HUES6 (cell line): ENCODE measurements at regions not wholly inside any gene's neighbourhood (a gene's known extent, or its start where the extent isn't known, plus 50 kb on each side); places are given as distances from the start of the nearest gene placed in this dataset.

Experiments used
- H3K27ac ChIP-seq: 2 replicates; pipeline ENCODE4 v1.7.0; 2013; ENCODE audit warnings: low read depth, mild to moderate bottlenecking, low read length, inconsistent platforms
- H3K27me3 ChIP-seq: 2 replicates; pipeline ENCODE4 v1.6.1; 2013; ENCODE audit warnings: low read length; ENCODE audit not compliant: control insufficient read depth, insufficient read depth
- H3K36me3 ChIP-seq: 2 replicates; pipeline ENCODE4 v1.6.1; 2013; ENCODE audit warnings: low read length; ENCODE audit not compliant: control insufficient read depth, insufficient read depth
- H3K4me1 ChIP-seq: 2 replicates; pipeline ENCODE4 v1.6.1; 2013; ENCODE audit warnings: low read length; ENCODE audit not compliant: control insufficient read depth, insufficient read depth
- H3K4me3 ChIP-seq: 2 replicates; pipeline ENCODE4 v1.5.1; 2013; ENCODE audit warnings: low read depth, low read length
- H3K9ac ChIP-seq: one replicate; pipeline ENCODE4 v1.6.1; 2013; ENCODE audit warnings: mild to moderate bottlenecking, low read length
- H3K9me3 ChIP-seq: 2 replicates; pipeline ENCODE4 v1.6.1; 2013; ENCODE audit warnings: low read depth, low read length; ENCODE audit not compliant: control insufficient read depth, insufficient read depth

DNA sequence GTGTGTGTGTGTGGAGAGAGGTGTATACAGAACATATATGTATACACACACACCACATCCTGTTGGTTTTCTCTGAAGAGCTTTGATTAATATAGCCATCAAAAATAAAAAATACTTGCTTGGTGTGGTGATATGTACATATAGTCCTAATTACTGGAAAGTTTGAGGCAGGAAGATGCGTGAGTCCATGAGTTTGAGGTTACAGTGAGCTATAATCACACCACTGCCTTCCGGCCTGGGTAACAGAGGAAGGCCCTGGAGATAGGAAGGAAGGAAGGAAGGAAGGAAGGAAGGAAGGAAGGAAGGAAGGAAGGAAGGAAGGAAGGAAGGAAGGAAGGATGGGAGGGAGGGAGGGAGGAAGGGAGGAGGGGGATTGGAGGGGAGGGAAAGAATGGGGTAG, 360.4 kb upstream of the CPEB2 start:
- H3K4me1 ChIP-seq: no peaks in the 10 kb centered on the region
- H3K27me3 ChIP-seq: no peaks in the 10 kb centered on the region
- no peaks in the 10 kb centered on the region for H3K9me3 ChIP-seq
- no peak overlapping the region for H3K4me3 ChIP-seq
- no peaks in the 10 kb centered on the region for H3K36me3 ChIP-seq
- no peak overlapping the region for H3K9ac ChIP-seq
- no peak overlapping the region for H3K27ac ChIP-seq

DNA sequence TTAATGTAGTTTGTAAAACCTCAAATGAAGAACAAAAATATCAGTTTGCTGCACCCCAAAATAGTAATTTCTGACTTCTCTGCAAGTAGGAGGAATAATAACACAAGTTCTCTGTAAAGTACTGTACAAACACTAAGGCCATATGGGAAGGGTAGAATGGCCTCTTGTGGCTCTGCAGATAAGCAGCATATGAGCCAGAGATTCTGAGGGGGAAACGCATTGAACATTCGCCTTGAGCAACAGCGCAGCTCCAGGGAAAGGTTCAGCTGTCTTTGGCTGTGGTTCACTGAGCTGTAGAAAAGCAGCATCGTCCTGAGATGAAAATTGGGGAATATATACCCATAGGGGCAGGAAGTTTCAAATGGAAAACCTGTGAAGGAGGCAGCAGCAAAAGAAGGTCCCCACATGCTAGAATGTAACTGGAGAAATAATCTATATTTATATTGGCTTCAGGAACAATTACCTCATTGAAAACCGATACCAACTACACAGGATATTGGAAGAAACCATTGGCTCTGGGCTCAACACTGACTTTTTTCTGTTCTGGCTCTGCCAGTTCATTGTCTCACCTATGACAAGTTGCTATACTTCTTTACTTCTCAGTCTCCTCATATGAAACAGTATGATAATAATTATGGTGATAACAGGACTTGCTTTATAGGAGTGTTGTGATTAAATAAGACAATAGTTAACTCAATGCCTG, 357.6 kb upstream of the CPEB2 start:
- Histone ChIP-seq H3K4me1 (no peaks in the 10 kb centered on the region), H3K9ac (no peak overlapping the region), H3K9me3 (no peaks in the 10 kb centered on the region), H3K36me3 (no peaks in the 10 kb centered on the region), H3K27me3 (no peaks in the 10 kb centered on the region), H3K27ac (no peak overlapping the region), H3K4me3 (no peak overlapping the region)

DNA sequence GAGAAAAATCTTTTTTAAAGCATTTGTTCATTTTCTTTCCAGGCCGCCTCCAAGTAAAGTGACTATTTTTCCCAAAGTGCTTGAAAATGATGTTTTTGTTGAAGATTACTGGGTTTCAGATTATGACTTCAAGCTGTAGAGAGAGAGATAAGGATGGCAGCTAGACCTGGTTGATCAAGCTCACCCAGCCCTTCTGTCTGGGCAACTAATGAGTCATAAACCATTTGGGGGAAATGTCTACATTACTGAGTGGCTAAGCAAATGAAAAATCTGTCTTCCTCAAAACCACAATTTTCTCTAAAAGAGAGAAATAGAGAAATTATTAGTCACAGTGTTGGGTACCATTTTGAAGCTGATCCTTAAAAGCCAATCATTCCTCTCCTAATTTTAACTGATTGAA, 355.4 kb upstream of the CPEB2 start:
- Histone ChIP-seq H3K36me3 (no peaks in the 10 kb centered on the region), H3K4me3 (no peak overlapping the region), H3K9ac (no peak overlapping the region), H3K4me1 (no peaks in the 10 kb centered on the region), H3K9me3 (no peaks in the 10 kb centered on the region), H3K27ac (no peak overlapping the region), H3K27me3 (no peaks in the 10 kb centered on the region)

DNA sequence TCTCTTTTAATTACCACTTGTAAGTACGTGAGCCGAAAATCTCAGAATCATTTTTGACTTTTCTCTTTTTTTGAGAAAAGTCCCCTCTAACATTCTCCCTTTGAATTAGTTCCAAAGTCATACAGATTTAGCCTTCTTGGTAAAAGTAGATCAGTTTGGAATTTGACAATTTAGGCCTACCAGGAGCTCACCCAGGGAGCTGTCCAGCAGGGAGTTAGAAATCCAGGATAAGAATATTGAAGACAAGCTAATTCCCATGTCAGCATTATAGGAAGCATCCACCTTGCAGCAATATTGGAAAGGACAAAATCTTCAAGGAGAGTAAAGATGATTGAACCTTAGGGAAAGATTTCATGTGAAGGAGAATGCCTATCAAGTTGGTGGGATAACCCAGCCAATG, 352.2 kb upstream of the CPEB2 start:
- Histone ChIP-seq H3K27me3 (no peaks in the 10 kb centered on the region), H3K36me3 (no peaks in the 10 kb centered on the region), H3K9ac (no peak overlapping the region), H3K9me3 (peaks cover 7% of the 10 kb centered on the region; the same call in 1 of the 2 replicates), H3K27ac (no peak overlapping the region), H3K4me1 (no peaks in the 10 kb centered on the region), H3K4me3 (no peak overlapping the region)

DNA sequence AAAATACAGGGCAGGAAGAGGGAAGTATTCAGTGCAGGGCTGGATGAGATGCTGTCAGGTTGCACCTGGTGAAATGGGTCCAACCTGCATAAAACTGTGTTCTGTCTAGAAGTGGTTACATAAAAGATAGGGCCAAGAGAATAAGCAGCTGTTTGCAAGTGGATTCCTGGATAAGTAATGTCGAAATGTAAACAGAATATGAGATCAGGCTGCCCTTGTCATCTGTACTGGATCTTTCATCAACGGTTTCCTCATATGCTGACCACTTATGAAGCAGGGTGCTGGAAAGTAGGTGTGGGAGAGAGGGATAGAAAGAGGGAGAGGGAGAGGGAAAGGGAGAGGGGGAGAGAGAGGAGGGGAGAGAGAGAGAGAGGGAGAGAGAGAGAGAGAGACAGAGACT, 349.8 kb upstream of the CPEB2 start:
- Histone ChIP-seq H3K9me3 (peaks cover 7% of the 10 kb centered on the region; the same call in 1 of the 2 replicates), H3K36me3 (no peaks in the 10 kb centered on the region), H3K4me3 (no peak overlapping the region), H3K27ac (no peak overlapping the region), H3K27me3 (no peaks in the 10 kb centered on the region), H3K4me1 (no peaks in the 10 kb centered on the region), H3K9ac (no peak overlapping the region)

DNA sequence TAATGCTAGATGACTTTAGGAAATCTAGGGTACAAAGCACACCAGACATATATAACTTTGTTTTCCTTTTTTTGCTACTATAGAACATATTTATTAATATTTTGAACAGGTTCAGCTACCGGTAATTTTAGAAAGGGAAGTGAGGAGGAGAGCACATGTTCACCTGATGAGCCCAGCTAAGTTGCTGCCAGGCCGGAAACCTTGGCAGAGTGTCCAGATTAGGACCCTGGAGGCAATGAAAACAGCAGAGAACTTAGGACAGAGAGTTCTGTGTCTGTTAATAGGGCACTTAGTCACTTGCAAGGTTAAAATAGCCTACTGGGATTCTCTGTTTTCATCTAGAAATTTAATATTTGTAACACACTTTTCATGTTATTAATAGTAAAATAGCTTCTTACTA, 348.9 kb upstream of the CPEB2 start:
- Histone ChIP-seq H3K27ac (no peak overlapping the region), H3K27me3 (no peaks in the 10 kb centered on the region), H3K9ac (no peak overlapping the region), H3K9me3 (peaks cover 7% of the 10 kb centered on the region; the same call in 1 of the 2 replicates), H3K4me3 (no peak overlapping the region), H3K36me3 (no peaks in the 10 kb centered on the region), H3K4me1 (no peaks in the 10 kb centered on the region)

DNA sequence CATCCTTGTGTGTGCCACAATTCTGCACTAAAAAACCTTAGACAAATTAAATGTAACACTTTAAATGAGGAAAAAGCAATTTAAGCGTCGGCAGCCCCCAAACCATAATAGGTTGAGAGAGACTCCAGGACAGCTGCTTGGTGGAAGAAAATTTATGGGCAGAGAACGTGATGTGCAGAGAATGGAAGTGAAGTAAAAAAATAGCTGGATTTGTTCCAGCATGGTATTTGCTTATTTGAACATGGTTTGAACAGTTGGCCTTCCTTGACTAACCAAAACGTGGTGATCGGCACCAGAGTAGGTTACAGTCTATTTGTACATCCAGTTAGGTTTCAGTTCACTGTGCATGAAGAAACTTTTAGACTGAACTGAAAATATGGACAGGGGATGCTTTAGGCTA, 343.0 kb upstream of the CPEB2 start:
- Histone ChIP-seq H3K4me1 (no peaks in the 10 kb centered on the region), H3K27ac (no peak overlapping the region), H3K36me3 (no peaks in the 10 kb centered on the region), H3K9ac (no peak overlapping the region), H3K27me3 (no peaks in the 10 kb centered on the region), H3K9me3 (peaks cover 2% of the 10 kb centered on the region; the same call in 1 of the 2 replicates), H3K4me3 (no peak overlapping the region)

DNA sequence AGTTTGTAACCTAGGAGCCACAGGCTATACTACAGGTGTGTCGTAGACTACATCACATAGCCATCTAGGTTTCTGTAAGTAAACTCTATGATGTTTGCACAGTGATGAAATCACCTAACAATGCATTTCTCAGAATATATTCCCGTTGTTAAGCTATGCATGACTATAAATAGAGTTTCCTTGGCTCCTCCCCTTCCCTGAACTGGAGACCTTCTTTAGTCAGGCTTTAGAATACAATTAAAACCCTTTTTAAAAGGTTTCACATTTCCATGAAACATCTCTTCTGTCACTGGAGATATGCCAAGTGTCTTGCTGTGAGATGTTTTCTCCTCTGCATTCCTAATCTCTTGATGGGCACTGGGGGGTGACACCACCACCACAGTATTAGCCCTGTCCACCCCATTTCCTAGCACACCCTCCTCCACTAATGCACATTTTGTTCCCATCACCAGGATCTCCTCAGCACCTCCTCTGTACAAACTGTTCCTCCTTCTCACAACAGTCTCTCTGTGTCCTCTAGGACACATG, 334.6 kb upstream of the CPEB2 start:
- H3K27ac ChIP-seq: no peak overlapping the region
- no peak overlapping the region for H3K9ac ChIP-seq
- H3K9me3 ChIP-seq: peaks cover 10% of the 10 kb centered on the region; the same call in 1 of the 2 replicates
- H3K27me3 ChIP-seq: no peaks in the 10 kb centered on the region
- H3K4me3 ChIP-seq: no peak overlapping the region
- H3K36me3 ChIP-seq: no peaks in the 10 kb centered on the region
- H3K4me1 ChIP-seq: no peaks in the 10 kb centered on the region

DNA sequence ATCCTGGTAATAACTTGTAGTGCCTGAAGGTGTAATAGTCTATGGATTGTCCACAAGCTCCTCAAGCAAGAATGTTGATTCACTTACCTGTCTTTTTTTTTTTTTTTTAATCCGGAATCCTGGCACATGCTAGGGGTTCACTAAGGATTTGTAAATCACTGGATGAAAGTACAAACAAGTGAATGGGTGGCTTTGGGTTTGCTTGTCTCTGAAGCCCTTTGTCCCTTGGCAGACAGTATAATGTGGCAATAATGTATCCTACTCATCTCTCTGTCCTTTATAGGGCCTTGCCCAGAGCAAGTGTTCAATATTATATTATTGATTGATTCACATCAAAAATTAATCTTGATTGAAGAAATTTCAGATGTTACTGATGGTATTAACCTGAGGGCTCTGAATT, 334.0 kb upstream of the CPEB2 start:
- no peak overlapping the region for H3K4me3 ChIP-seq
- no peaks in the 10 kb centered on the region for H3K36me3 ChIP-seq
- H3K27me3 ChIP-seq: no peaks in the 10 kb centered on the region
- no peak overlapping the region for H3K9ac ChIP-seq
- H3K27ac ChIP-seq: no peak overlapping the region
- no peaks in the 10 kb centered on the region for H3K4me1 ChIP-seq
- H3K9me3 ChIP-seq: peaks cover 10% of the 10 kb centered on the region; the same call in 1 of the 2 replicates

DNA sequence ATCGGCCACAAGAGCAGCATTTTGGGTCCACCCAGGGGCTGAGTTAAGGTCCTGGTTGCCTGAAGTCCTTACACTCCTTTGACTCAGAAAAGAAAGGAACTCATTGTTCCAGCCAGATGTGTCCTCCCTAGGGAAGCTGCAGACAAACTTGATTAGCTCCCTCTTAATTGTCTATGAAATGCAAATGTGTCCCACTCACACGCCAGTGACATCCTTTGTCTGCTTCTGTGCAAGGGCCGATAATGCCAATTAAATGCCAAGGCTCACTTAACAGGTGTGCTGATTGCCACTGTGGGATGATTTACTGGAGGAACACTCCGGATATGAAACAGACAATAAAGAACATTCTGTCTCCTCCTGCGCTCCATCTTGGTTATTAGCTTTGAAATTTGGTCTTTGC, 332.9 kb upstream of the CPEB2 start:
- Histone ChIP-seq H3K9ac (no peak overlapping the region), H3K27me3 (no peaks in the 10 kb centered on the region), H3K4me1 (no peaks in the 10 kb centered on the region), H3K4me3 (no peak overlapping the region), H3K36me3 (no peaks in the 10 kb centered on the region), H3K27ac (no peak overlapping the region), H3K9me3 (peaks cover 10% of the 10 kb centered on the region; the same call in 1 of the 2 replicates)

DNA sequence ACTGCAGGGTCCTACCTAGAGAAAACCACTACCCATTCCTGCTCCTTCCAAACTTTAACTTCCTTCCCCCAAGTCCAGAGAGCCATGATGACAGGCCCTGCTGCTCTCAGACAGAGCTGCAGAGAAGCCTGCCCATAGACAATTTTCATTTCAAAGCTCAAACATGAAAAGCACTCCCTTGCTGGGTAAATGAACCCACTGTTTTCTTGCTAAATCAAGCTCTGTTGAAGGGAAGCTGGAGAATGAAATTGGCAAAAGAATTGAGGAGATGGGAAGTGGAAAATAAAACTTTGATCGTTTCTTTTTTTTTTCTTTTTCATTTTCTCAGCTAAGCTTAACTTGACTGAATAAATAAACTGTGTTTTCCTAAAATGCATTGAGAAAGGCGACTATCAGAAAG, 331.1 kb upstream of the CPEB2 start:
- H3K9me3 ChIP-seq: peaks cover 10% of the 10 kb centered on the region; the same call in 1 of the 2 replicates
- H3K4me1 ChIP-seq: no peaks in the 10 kb centered on the region
- H3K27me3 ChIP-seq: no peaks in the 10 kb centered on the region
- H3K27ac ChIP-seq: no peak overlapping the region
- H3K36me3 ChIP-seq: no peaks in the 10 kb centered on the region
- H3K4me3 ChIP-seq: no peak overlapping the region
- no peak overlapping the region for H3K9ac ChIP-seq
